ENCODE measurements at regions not wholly inside any gene's neighbourhood (a gene's known extent, or its start where the extent isn't known, plus 50 kb on each side); places are given as distances from the start of the nearest gene placed in this dataset.

DNA sequence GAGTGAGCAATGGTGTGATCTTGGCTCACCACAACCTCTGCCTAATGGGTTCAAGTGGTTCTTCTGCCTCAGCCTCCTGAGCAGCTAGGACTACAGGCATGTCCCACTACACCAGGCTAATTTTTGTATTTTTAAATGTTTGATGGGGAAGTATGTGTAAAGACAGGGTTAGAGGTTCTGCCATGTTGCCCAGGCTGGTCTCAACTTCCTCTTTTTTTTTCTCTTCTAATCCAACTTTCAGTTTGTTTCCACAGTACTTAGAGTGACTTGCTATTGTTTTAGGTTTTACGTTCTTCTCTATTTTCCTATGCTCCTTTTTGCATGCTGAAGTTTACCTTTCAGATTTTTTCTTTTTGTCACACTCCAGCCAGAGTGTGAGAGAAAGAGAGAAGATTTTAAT lies 1433.0 kb downstream of the UQCRFS1 start:
- TF ChIP-seq, protein P1, sequence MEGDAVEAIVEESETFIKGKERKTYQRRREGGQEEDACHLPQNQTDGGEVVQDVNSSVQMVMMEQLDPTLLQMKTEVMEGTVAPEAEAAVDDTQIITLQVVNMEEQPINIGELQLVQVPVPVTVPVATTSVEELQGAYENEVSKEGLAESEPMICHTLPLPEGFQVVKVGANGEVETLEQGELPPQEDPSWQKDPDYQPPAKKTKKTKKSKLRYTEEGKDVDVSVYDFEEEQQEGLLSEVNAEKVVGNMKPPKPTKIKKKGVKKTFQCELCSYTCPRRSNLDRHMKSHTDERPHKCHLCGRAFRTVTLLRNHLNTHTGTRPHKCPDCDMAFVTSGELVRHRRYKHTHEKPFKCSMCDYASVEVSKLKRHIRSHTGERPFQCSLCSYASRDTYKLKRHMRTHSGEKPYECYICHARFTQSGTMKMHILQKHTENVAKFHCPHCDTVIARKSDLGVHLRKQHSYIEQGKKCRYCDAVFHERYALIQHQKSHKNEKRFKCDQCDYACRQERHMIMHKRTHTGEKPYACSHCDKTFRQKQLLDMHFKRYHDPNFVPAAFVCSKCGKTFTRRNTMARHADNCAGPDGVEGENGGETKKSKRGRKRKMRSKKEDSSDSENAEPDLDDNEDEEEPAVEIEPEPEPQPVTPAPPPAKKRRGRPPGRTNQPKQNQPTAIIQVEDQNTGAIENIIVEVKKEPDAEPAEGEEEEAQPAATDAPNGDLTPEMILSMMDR (IDR thresholded peaks at IDR 0.05) = no peak
- no peak for TF ChIP-seq POLR2A (IDR thresholded peaks at IDR 0.05)
